ENCODE measurements at regions not wholly inside any gene's neighbourhood (a gene's known extent, or its start where the extent isn't known, plus 50 kb on each side); places are given as distances from the start of the nearest gene placed in this dataset.

DNA sequence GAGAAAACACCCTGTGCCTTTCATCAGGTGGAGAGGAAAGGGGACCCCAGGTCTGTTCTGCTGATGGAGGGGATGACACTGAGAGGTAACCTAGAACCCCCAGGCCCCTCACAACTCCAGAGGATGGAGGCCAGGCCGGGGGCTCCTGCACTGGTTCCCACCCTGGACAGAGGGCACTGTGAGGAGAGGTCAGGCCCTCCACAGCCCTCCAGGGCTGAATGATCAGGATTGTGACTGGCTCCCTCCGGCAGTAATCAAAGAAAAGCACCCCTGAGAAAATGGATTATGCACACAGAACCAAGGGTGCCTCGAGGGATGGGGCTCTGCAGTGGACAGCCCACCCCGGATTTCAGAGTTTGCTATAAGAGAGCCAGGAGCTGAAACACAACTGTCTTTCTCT lies 502.8 kb downstream of the TCERG1L start:
- Histone ChIP-seq H3K4me3 (ENCODE audit: low read depth, low read length, poor library complexity, severe bottlenecking) (no peak overlapping the region), H3K27me3 (replicated peaks; ENCODE audit: insufficient read depth, low read depth, low read length, poor library complexity) (no peaks in the 10 kb centered on the region), H3K36me3 (ENCODE audit: insufficient read depth, low read length, poor library complexity, severe bottlenecking) (no peaks in the 10 kb centered on the region), H3K9me3 (ENCODE audit: low read depth, low read length, poor library complexity, severe bottlenecking) (no peaks in the 10 kb centered on the region), H3K27ac (ENCODE audit: low read depth, low read length, poor library complexity, severe bottlenecking) (no peak overlapping the region), H3K4me1 (ENCODE audit: insufficient read depth, low read length, poor library complexity, severe bottlenecking) (peaks cover 11% of the 10 kb centered on the region)
- DNase-seq (ENCODE audit: low spot score), result no peak
- TF ChIP-seq EZH2 (IDR thresholded peaks at IDR 0.05; ENCODE audit: borderline replicate concordance, low read depth, low read length, poor library complexity, severe bottlenecking), result no peak
- TF ChIP-seq, protein P1, sequence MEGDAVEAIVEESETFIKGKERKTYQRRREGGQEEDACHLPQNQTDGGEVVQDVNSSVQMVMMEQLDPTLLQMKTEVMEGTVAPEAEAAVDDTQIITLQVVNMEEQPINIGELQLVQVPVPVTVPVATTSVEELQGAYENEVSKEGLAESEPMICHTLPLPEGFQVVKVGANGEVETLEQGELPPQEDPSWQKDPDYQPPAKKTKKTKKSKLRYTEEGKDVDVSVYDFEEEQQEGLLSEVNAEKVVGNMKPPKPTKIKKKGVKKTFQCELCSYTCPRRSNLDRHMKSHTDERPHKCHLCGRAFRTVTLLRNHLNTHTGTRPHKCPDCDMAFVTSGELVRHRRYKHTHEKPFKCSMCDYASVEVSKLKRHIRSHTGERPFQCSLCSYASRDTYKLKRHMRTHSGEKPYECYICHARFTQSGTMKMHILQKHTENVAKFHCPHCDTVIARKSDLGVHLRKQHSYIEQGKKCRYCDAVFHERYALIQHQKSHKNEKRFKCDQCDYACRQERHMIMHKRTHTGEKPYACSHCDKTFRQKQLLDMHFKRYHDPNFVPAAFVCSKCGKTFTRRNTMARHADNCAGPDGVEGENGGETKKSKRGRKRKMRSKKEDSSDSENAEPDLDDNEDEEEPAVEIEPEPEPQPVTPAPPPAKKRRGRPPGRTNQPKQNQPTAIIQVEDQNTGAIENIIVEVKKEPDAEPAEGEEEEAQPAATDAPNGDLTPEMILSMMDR (conservative IDR thresholded peaks at IDR 0.05; ENCODE audit: low read depth, low read length), result no peak
- ChIA-PET POLR2A (ENCODE audit: low non-redundant PET) (no interaction called here), CTCF (no interaction called here)
- intact Hi-C loops (cut with micrococcal nuclease; ENCODE audit: unreplicated experiment), result no loop called here
- BruUV-seq (replicated peaks), result no TSS peak

DNA sequence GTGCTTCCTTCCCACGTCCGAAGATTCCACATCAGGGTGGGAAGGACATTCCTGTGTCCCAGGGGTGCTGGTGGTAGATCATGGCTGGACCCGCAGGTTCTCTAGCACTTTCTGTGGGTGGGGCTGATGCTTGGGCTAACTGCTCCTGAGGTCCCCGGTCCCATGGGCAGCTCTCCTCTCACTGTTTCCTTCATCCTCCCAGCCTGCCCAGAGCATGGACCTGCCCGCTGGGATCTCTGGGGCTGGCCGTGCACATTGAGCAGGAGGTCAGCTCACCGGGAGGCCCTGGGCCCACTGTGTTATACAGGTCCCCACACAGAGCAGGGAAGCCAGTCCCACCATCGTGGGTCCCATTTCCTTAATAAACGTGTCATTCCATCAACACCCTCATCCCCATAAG lies 502.3 kb downstream of the TCERG1L start:
- H3K27me3 ChIP-seq (replicated peaks; ENCODE audit: insufficient read depth, low read depth, low read length, poor library complexity), result no peaks in the 10 kb centered on the region
- no peak overlapping the region for H3K4me3 ChIP-seq (ENCODE audit: low read depth, low read length, poor library complexity, severe bottlenecking)
- ChIA-PET CTCF (no interaction called here), POLR2A (ENCODE audit: low non-redundant PET) (no interaction called here)
- H3K9me3 ChIP-seq (ENCODE audit: low read depth, low read length, poor library complexity, severe bottlenecking), result no peaks in the 10 kb centered on the region
- H3K27ac ChIP-seq (ENCODE audit: low read depth, low read length, poor library complexity, severe bottlenecking), result no peak overlapping the region
- intact Hi-C loops (cut with micrococcal nuclease; ENCODE audit: unreplicated experiment), result no loop called here
- no peak for DNase-seq (ENCODE audit: low spot score)
- no peak for TF ChIP-seq EZH2 (IDR thresholded peaks at IDR 0.05; ENCODE audit: borderline replicate concordance, low read depth, low read length, poor library complexity, severe bottlenecking)
- TF ChIP-seq, protein P1 (conservative IDR thresholded peaks at IDR 0.05; ENCODE audit: low read depth, low read length), result no peak
- no TSS peak for BruUV-seq (replicated peaks)
- H3K36me3 ChIP-seq (ENCODE audit: insufficient read depth, low read length, poor library complexity, severe bottlenecking), result no peaks in the 10 kb centered on the region
- peaks cover 11% of the 10 kb centered on the region for H3K4me1 ChIP-seq (ENCODE audit: insufficient read depth, low read length, poor library complexity, severe bottlenecking)

DNA sequence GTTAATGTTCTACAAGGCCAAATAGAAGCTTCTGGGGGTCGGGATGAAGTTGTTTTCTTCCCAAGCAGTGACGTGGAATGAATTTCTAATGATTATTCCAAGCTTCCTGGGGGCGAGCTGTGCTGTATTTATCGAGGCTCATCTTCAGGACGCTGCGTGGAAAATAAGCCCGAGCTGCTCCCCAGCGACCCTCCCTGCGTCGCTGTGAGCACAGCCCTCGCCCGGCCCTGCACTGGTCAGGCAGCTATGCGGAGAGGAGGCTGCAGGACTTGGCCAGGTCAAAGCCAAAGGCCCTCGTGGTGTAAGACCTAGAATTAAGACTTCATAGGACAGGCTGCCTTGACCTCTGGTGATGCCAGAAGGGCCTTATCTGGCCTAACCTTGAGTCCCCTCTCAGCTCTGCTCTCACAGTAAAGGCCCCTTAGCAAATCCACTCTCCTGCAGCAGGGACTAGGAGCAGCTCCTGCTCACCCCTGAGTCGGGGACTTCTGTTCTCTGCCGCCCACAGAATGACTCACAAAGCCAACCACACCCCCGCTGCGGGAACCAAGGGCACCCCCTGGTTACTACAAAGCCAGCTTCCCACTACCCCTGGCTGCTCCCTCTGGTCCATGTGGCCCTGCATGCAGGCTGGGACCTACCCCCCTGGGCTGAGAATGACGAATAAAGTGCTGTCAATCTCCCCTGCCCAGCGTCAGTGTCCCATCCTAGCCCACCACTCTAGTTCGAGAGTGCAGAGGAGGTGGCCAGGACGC lies 501.6 kb downstream of the TCERG1L start:
- ChIA-PET POLR2A (ENCODE audit: low non-redundant PET) (no interaction called here), CTCF (no interaction called here)
- Histone ChIP-seq H3K27me3 (replicated peaks; ENCODE audit: insufficient read depth, low read depth, low read length, poor library complexity) (no peaks in the 10 kb centered on the region), H3K4me1 (ENCODE audit: insufficient read depth, low read length, poor library complexity, severe bottlenecking) (peaks cover 11% of the 10 kb centered on the region), H3K27ac (ENCODE audit: low read depth, low read length, poor library complexity, severe bottlenecking) (no peak overlapping the region), H3K36me3 (ENCODE audit: insufficient read depth, low read length, poor library complexity, severe bottlenecking) (no peaks in the 10 kb centered on the region), H3K9me3 (ENCODE audit: low read depth, low read length, poor library complexity, severe bottlenecking) (no peaks in the 10 kb centered on the region), H3K4me3 (ENCODE audit: low read depth, low read length, poor library complexity, severe bottlenecking) (no peak overlapping the region)
- BruUV-seq (replicated peaks), result no TSS peak
- DNase-seq (ENCODE audit: low spot score), result peak; percentile 22
- no peak for TF ChIP-seq EZH2 (IDR thresholded peaks at IDR 0.05; ENCODE audit: borderline replicate concordance, low read depth, low read length, poor library complexity, severe bottlenecking)
- TF ChIP-seq, protein P1 (conservative IDR thresholded peaks at IDR 0.05; ENCODE audit: low read depth, low read length), result no peak
- intact Hi-C loops (cut with micrococcal nuclease; ENCODE audit: unreplicated experiment), result no loop called here

Data from A673 (cell line).